ENCODE measurements at regions not wholly inside any gene's neighbourhood (a gene's known extent, or its start where the extent isn't known, plus 50 kb on each side); places are given as distances from the start of the nearest gene placed in this dataset.

DNA sequence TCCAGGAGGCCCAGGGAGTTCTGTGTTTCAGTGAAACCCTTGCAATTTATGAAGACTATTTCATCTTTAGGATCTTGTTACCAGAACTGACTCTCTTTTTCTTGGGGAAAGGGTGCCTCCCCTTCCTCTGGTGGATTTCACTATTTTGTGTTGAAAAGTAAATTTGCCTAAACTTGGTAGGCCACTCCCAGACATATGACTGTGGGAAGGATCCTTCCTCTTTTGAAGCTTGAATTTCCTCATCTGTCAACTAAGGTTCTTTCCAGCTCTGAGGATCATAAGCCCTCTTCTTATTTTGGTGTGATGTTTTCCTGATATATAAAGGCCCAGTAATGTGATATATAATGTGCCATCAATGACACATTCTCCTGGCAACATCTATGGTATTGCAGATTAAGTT, 59.1 kb upstream of the ZFAND5 start:
- H3K27me3 ChIP-seq (ENCODE audit: low read depth) = no peaks in the 10 kb centered on the region
- DNase-seq = no peak
- TF ChIP-seq, protein P1, sequence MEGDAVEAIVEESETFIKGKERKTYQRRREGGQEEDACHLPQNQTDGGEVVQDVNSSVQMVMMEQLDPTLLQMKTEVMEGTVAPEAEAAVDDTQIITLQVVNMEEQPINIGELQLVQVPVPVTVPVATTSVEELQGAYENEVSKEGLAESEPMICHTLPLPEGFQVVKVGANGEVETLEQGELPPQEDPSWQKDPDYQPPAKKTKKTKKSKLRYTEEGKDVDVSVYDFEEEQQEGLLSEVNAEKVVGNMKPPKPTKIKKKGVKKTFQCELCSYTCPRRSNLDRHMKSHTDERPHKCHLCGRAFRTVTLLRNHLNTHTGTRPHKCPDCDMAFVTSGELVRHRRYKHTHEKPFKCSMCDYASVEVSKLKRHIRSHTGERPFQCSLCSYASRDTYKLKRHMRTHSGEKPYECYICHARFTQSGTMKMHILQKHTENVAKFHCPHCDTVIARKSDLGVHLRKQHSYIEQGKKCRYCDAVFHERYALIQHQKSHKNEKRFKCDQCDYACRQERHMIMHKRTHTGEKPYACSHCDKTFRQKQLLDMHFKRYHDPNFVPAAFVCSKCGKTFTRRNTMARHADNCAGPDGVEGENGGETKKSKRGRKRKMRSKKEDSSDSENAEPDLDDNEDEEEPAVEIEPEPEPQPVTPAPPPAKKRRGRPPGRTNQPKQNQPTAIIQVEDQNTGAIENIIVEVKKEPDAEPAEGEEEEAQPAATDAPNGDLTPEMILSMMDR (IDR thresholded peaks at IDR 0.05; ENCODE audit: borderline replicate concordance) = no peak
- no peaks in the 10 kb centered on the region for H3K9me3 ChIP-seq (replicated peaks)
- no peak overlapping the region for H3K4me3 ChIP-seq
- peak overlapping the region; percentile 22 for H3K27ac ChIP-seq (replicated peaks)
- intact Hi-C loops (cut with micrococcal nuclease) = no loop called here
- H3K36me3 ChIP-seq = no peaks in the 10 kb centered on the region
- no peaks in the 10 kb centered on the region for H3K4me1 ChIP-seq

DNA sequence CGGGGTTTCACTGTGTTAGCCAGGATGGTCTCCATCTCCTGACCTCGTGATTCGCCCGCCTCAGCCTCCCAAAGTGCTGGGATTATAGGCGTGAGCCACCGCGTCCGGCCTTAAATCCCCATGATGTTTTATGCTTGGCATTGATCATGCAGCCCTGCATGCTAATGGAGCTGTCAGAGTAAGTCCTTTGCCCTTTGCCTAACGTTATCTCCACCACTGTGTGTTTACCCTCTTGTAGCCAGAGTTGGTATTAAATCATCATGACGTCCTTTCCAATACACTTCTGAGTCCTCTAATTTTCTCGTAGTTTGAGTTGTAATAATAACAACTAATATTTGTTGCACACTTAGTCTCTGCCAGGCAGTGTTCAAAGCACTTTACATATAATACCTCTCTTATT, 57.2 kb upstream of the ZFAND5 start:
- no peaks in the 10 kb centered on the region for H3K9me3 ChIP-seq (replicated peaks)
- intact Hi-C loops (cut with micrococcal nuclease) = no loop called here
- no peaks in the 10 kb centered on the region for H3K4me1 ChIP-seq
- H3K27me3 ChIP-seq (ENCODE audit: low read depth) = no peaks in the 10 kb centered on the region
- no peak for DNase-seq
- H3K36me3 ChIP-seq = no peaks in the 10 kb centered on the region
- no peak overlapping the region for H3K4me3 ChIP-seq
- H3K27ac ChIP-seq (replicated peaks) = no peak overlapping the region
- TF ChIP-seq, protein P1 (IDR thresholded peaks at IDR 0.05; ENCODE audit: borderline replicate concordance) = no peak

DNA sequence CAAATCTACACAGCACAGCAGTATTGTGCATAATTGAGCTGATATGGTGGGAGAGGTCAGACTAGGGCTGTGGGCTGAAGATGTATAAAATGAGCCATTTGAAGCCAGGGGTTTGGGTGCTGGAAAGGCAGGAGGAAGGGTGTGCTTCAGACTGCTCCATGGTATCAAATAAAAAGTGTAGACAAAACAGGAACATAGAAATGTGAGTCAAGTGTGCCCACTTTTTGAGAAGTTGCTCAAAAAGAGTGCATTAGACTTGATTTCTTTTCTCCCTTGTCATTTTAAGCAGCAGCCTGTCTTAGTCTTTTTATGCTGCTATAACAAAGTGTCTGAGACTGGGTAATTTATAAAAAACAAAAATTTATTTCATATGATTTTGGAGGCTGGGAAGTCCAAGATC, 55.8 kb upstream of the ZFAND5 start:
- TF ChIP-seq, protein P1 (IDR thresholded peaks at IDR 0.05; ENCODE audit: borderline replicate concordance) = no peak
- Histone ChIP-seq H3K9me3 (replicated peaks) (no peaks in the 10 kb centered on the region), H3K4me3 (no peak overlapping the region), H3K36me3 (no peaks in the 10 kb centered on the region), H3K4me1 (no peaks in the 10 kb centered on the region), H3K27me3 (ENCODE audit: low read depth) (no peaks in the 10 kb centered on the region), H3K27ac (replicated peaks) (no peak overlapping the region)
- DNase-seq = no peak
- intact Hi-C loops (cut with micrococcal nuclease) = no loop called here

DNA sequence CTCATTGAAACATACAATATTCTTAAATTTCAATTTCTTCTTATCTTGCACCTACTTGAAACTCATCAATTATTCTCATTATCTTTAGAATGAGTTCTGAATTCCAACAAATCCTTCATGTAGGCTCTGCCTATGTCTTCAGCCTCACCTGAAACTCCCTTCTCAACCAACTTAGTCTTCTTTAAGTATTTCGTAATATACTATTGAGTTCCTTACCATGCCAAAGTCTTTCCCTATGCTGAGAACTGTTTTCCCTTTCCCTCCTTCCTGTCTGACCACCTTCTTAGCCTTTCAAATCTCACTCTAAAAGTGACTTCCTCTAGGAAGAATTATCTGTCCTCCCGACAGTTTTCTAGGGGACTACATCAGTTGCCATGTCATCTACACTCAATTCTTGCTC, 50.9 kb upstream of the ZFAND5 start:
- no peak for DNase-seq
- Histone ChIP-seq H3K9me3 (replicated peaks) (no peaks in the 10 kb centered on the region), H3K4me1 (no peaks in the 10 kb centered on the region), H3K27me3 (ENCODE audit: low read depth) (no peaks in the 10 kb centered on the region), H3K36me3 (no peaks in the 10 kb centered on the region), H3K4me3 (no peak overlapping the region), H3K27ac (replicated peaks) (no peak overlapping the region)
- TF ChIP-seq, protein P1 (IDR thresholded peaks at IDR 0.05; ENCODE audit: borderline replicate concordance) = no peak
- intact Hi-C loops (cut with micrococcal nuclease) = no loop called here

DNA sequence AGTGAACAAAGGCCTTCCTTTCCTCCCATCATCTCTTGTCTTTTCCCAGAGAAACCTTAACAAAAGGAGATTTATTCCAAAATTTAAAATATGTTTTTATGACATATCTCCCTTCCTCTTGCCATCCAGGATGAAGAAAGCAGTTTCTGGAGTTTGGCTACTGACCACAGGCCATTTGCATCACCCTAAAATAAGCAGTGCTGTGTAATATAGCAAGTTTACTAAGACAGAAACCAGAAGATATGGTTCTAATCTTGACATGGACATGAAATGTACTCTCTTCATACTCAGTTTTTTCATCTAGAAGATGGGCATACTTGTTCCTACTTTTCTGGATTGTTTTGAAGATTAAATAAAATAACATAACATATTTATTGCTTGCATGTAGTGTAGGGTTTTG, 50.2 kb upstream of the ZFAND5 start:
- no peak overlapping the region for H3K27ac ChIP-seq (replicated peaks)
- no peaks in the 10 kb centered on the region for H3K36me3 ChIP-seq
- intact Hi-C loops (cut with micrococcal nuclease) = no loop called here
- no peaks in the 10 kb centered on the region for H3K27me3 ChIP-seq (ENCODE audit: low read depth)
- no peaks in the 10 kb centered on the region for H3K4me1 ChIP-seq
- no peak for DNase-seq
- no peaks in the 10 kb centered on the region for H3K9me3 ChIP-seq (replicated peaks)
- TF ChIP-seq, protein P1 (IDR thresholded peaks at IDR 0.05; ENCODE audit: borderline replicate concordance) = no peak
- no peak overlapping the region for H3K4me3 ChIP-seq
